Transverse colon (tissue), 4 donors: ENCODE measurements at regions not wholly inside any gene's neighbourhood (a gene's known extent, or its start where the extent isn't known, plus 50 kb on each side); places are given as distances from the start of the nearest gene placed in this dataset.

Experiments used
- EP300 ChIP-seq: sonication (generic); formaldehyde crosslinking; IDR thresholded peaks from one replicate; pipeline ENCODE4 v1.6.1; 2017; ENCODE audit warnings: antibody characterized with exemption, low read depth
- POLR2A ChIP-seq: fragments of 450-650 bp; IDR thresholded peaks from one replicate; pipeline ENCODE4 v1.6.1; 2016; ENCODE audit warnings: antibody characterized with exemption, mild to moderate bottlenecking, moderate library complexity
- POLR2AphosphoS5 ChIP-seq, 3 donors: sonication (generic); formaldehyde crosslinking; IDR thresholded peaks; one replicate each; pipeline ENCODE4 v1.6.1; 2016; ENCODE audit warnings: antibody characterized with exemption in 3 of 3
- TF ChIP-seq, protein P1 (sequence below), 5 experiments: fragments of 200-600 bp in 3 of 5; fragments of 450-650 bp in 2 of 5; sonication (generic) in 3 of 5; IDR thresholded peaks; 1 replicate in 2 of 5; 2 replicates in 3 of 5; pipeline ENCODE4 v1.5.1; 2016 to 2017; ENCODE audit warnings: antibody characterized with exemption in 5 of 5, inconsistent platforms in 3 of 5, mild to moderate bottlenecking in 2 of 5, moderate library complexity in 1 of 5

DNA sequence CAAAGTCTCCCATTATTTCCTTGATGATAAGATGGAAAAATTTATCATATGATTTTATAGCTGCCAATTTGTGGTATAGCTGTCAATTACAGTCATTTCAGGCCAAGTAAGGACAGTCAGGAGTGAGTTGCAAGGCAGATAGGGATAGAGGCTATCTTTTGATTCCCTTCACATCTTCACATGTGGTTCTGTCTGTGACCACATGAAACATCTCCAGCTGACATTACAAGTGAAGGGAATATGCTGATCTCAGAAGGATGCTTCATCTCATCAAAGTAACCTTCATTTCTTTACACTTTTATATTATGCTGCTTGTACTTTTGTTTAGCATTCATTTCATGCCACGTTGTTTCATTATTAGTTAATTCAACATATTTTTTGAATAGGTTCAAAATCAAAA lies 136.9 kb upstream of the CFAP20DC start:
- TF ChIP-seq, protein P1, sequence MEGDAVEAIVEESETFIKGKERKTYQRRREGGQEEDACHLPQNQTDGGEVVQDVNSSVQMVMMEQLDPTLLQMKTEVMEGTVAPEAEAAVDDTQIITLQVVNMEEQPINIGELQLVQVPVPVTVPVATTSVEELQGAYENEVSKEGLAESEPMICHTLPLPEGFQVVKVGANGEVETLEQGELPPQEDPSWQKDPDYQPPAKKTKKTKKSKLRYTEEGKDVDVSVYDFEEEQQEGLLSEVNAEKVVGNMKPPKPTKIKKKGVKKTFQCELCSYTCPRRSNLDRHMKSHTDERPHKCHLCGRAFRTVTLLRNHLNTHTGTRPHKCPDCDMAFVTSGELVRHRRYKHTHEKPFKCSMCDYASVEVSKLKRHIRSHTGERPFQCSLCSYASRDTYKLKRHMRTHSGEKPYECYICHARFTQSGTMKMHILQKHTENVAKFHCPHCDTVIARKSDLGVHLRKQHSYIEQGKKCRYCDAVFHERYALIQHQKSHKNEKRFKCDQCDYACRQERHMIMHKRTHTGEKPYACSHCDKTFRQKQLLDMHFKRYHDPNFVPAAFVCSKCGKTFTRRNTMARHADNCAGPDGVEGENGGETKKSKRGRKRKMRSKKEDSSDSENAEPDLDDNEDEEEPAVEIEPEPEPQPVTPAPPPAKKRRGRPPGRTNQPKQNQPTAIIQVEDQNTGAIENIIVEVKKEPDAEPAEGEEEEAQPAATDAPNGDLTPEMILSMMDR (IDR thresholded peaks at IDR 0.05): no peak
- TF ChIP-seq POLR2A (no peak), POLR2AphosphoS5 (IDR thresholded peaks at IDR 0.05) (no peak), EP300 (no peak)
